Progenitor cell of endocrine pancreas (in vitro differentiated cells): ENCODE measurements at regions not wholly inside any gene's neighbourhood (a gene's known extent, or its start where the extent isn't known, plus 50 kb on each side); places are given as distances from the start of the nearest gene placed in this dataset.
A peak's percentile ranks its signal among the peaks of the same experiment; 100 is the strongest.

Experiments
- DNase-seq: peaks from one replicate; pipeline ENCODE4 v3.0.0; 2021; ENCODE audit warnings: low spot score; ENCODE audit not compliant: unreplicated experiment
- H3K27ac Mint-ChIP-seq: 2 replicates; pipeline ENCODE4 v1.8.0; 2021; ENCODE audit warnings: mild to moderate bottlenecking, moderate library complexity, mixed read lengths
- H3K27me3 Mint-ChIP-seq: 2 replicates; pipeline ENCODE4 v1.8.0; 2021; ENCODE audit warnings: mixed read lengths
- H3K36me3 Mint-ChIP-seq: 2 replicates; pipeline ENCODE4 v1.8.0; 2022; ENCODE audit warnings: mixed read lengths; ENCODE audit not compliant: insufficient read depth
- H3K4me1 Mint-ChIP-seq: 2 replicates; pipeline ENCODE4 v1.8.0; 2021; ENCODE audit warnings: low read depth, mixed read lengths
- H3K4me3 Mint-ChIP-seq: 2 replicates; pipeline ENCODE4 v1.8.0; 2021; ENCODE audit warnings: low read depth, mild to moderate bottlenecking, moderate library complexity, mixed read lengths
- H3K9me3 Mint-ChIP-seq: 2 replicates; pipeline ENCODE4 v1.8.0; 2021; ENCODE audit warnings: low read depth, mixed read lengths
- TF ChIP-seq, protein P1 (sequence below): fragments of 200-600 bp; sonication (generic); IDR thresholded peaks from one replicate; pipeline ENCODE4 v1.5.0; 2021; ENCODE audit warnings: antibody characterized with exemption, mild to moderate bottlenecking; ENCODE audit not compliant: unreplicated experiment

- H3K27ac Mint-ChIP-seq, result no peak overlapping the region
- H3K4me1 Mint-ChIP-seq, result peaks cover 2% of the 10 kb centered on the region
- H3K9me3 Mint-ChIP-seq, result peaks cover 6% of the 10 kb centered on the region
- peaks cover 27% of the 10 kb centered on the region for H3K27me3 Mint-ChIP-seq
- H3K4me3 Mint-ChIP-seq, result no peak overlapping the region
- TF ChIP-seq, protein P1, sequence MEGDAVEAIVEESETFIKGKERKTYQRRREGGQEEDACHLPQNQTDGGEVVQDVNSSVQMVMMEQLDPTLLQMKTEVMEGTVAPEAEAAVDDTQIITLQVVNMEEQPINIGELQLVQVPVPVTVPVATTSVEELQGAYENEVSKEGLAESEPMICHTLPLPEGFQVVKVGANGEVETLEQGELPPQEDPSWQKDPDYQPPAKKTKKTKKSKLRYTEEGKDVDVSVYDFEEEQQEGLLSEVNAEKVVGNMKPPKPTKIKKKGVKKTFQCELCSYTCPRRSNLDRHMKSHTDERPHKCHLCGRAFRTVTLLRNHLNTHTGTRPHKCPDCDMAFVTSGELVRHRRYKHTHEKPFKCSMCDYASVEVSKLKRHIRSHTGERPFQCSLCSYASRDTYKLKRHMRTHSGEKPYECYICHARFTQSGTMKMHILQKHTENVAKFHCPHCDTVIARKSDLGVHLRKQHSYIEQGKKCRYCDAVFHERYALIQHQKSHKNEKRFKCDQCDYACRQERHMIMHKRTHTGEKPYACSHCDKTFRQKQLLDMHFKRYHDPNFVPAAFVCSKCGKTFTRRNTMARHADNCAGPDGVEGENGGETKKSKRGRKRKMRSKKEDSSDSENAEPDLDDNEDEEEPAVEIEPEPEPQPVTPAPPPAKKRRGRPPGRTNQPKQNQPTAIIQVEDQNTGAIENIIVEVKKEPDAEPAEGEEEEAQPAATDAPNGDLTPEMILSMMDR, result no peak
- H3K36me3 Mint-ChIP-seq, result no peaks in the 10 kb centered on the region
- DNase-seq, result no peak
Observed at GRCh38 chr2:241948901-241949735, 79.6 kb downstream of the RTP5 start.

DNA sequence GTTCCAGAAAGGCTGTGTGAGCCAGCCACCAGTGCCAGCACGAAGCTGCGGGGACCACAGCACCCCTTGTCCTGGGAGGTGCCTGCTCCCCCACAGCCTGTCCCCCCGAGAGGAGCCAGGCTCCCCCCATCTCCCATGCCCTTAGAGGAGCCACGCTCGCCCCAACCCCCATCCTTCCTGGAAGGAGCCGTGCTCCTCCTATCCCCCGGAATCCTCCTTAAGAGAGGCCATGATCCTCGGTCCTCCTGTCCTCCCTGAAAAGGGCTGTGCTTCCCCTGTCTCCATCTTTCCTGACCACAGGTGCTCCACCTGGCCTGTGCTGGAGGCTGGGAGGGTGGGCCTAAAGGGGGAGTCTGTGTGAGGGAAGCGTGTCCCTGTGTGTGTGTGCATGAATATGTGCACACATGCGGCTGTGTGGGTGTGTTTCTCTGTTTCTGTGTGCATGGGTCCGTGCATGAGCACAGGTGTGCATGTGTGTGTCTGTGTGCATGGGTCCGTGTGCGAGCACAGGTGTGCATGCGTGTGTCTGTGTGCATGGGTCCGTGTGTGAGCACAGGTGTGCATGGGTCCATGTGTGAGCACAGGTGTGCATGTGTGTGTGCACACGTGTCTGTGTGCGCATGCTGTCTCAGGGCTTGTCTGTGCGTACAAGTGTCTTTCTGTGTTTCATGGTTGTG lies 80.3 kb downstream of the RTP5 start:
- H3K4me1 Mint-ChIP-seq, result peaks cover 2% of the 10 kb centered on the region
- no peak overlapping the region for H3K4me3 Mint-ChIP-seq
- TF ChIP-seq, protein P1, result no peak
- H3K36me3 Mint-ChIP-seq, result no peaks in the 10 kb centered on the region
- H3K9me3 Mint-ChIP-seq, result peaks cover 6% of the 10 kb centered on the region
- peaks cover 27% of the 10 kb centered on the region for H3K27me3 Mint-ChIP-seq
- no peak for DNase-seq
- H3K27ac Mint-ChIP-seq, result no peak overlapping the region

GRCh38 chr2:241950413-241951315 lies 81.1 kb downstream of the RTP5 start:
- Mint-ChIP-seq H3K27me3 (peaks cover 26% of the 10 kb centered on the region), H3K27ac (no peak overlapping the region), H3K36me3 (no peaks in the 10 kb centered on the region), H3K9me3 (peaks cover 6% of the 10 kb centered on the region), H3K4me3 (no peak overlapping the region), H3K4me1 (peaks cover 2% of the 10 kb centered on the region)
- DNase-seq, result peak; percentile 76
- TF ChIP-seq, protein P1, result peak; percentile 96

DNA sequence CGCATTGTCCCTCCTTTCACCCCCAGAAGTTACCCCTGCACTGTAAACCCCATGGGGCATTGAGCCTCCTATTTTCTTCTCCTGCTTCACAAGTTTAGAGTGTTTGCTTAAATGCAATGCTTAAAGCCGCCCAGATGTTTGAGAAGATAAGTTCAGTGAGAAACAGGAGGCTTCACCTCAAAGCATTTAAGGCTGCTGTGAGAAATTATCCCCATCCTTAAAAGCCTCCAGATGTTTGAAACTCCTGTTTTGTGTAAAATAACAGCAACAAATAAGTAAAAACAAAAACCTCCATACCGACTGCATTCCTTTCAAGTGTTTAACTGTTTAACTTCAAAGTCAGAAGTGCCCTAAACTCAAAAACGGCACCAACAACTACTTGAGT lies 81.8 kb downstream of the RTP5 start:
- no peaks in the 10 kb centered on the region for H3K9me3 Mint-ChIP-seq
- no peak for DNase-seq
- no peaks in the 10 kb centered on the region for H3K36me3 Mint-ChIP-seq
- TF ChIP-seq, protein P1, result no peak
- peaks cover 19% of the 10 kb centered on the region for H3K27me3 Mint-ChIP-seq
- H3K4me1 Mint-ChIP-seq, result peaks cover 2% of the 10 kb centered on the region
- H3K4me3 Mint-ChIP-seq, result no peak overlapping the region
- H3K27ac Mint-ChIP-seq, result no peak overlapping the region

- no peak for DNase-seq
- Mint-ChIP-seq H3K36me3 (no peaks in the 10 kb centered on the region), H3K4me1 (peaks cover 2% of the 10 kb centered on the region), H3K27me3 (peaks cover 18% of the 10 kb centered on the region), H3K9me3 (no peaks in the 10 kb centered on the region), H3K4me3 (no peak overlapping the region), H3K27ac (no peak overlapping the region)
- TF ChIP-seq, protein P1, result no peak
Observed at GRCh38 chr2:241951920-241952319, 82.4 kb downstream of the RTP5 start.
